ENCODE measurements at regions not wholly inside any gene's neighbourhood (a gene's known extent, or its start where the extent isn't known, plus 50 kb on each side); places are given as distances from the start of the nearest gene placed in this dataset.

DNA sequence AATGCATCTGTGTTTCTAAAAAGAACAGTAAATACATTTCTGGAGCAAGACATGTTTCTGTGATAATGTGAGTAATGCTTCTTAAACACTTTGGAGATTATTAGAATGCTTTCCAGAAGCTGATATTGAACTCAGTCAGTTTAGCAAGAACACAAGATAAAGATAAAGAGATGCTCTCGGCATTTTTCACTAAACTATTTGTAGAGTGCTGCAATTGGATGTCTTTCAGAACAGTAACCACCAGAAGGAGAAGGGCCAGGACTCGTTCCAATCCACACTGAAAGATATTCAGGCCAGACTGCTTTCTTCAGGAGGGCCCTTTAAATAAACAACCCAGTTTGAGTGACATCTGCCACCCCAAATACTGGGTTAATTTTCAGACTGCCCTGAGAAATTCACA is 456.0 kb downstream of the TBC1D4 start:
- intact Hi-C loops (cut with micrococcal nuclease) = no loop called here
- Mint-ChIP-seq H3K4me3 (no peak overlapping the region), H3K27ac (no peak overlapping the region), H3K4me1 (no peaks in the 10 kb centered on the region), H3K27me3 (no peaks in the 10 kb centered on the region), H3K9me3 (peaks cover 3% of the 10 kb centered on the region), H3K36me3 (ENCODE audit: low read depth) (no peaks in the 10 kb centered on the region)
- no peak for DNase-seq

DNA sequence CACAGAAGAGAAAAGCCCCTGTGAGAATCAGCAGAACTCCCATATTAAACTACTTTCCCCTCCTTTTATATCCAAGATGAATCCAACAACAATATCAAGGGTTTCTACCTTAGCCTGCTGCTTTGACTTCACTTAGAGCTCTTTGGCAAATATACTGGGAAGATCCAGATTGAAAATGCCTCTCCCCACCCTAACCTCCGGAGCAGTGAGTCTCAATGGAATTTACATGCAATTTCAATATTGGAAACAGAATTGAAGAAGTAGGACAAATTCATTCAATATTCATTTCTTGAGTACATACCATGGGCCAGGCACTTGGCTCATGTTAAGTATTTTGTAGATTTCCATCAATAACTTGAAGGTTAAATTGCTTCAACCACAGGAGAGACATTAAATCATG is 457.4 kb downstream of the TBC1D4 start:
- no peaks in the 10 kb centered on the region for H3K27me3 Mint-ChIP-seq
- no peaks in the 10 kb centered on the region for H3K36me3 Mint-ChIP-seq (ENCODE audit: low read depth)
- H3K4me3 Mint-ChIP-seq = no peak overlapping the region
- no peak overlapping the region for H3K27ac Mint-ChIP-seq
- peaks cover 3% of the 10 kb centered on the region for H3K9me3 Mint-ChIP-seq
- intact Hi-C loops (cut with micrococcal nuclease) = no loop called here
- H3K4me1 Mint-ChIP-seq = no peaks in the 10 kb centered on the region
- no peak for DNase-seq

DNA sequence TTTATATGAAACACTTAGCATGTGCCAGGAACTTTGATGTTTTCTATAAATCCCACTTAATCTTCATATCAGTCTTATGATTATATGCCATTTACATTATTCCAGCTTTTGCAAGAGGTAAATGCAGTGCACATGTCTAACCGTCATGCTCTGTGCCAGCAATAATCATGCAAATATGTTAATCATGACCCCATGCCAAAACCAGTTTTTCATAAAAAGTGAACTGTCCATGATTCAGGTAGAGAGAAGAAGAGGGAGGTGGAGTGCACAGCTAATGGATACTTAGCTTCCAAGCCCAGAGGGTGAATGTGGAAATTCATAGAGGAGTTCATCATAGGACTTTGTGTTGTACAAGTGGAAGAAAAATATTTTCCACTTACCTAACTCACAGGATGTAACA is 458.4 kb downstream of the TBC1D4 start:
- no peak for DNase-seq
- Mint-ChIP-seq H3K9me3 (peaks cover 3% of the 10 kb centered on the region), H3K36me3 (ENCODE audit: low read depth) (no peaks in the 10 kb centered on the region), H3K4me3 (no peak overlapping the region), H3K27ac (no peak overlapping the region), H3K4me1 (no peaks in the 10 kb centered on the region), H3K27me3 (no peaks in the 10 kb centered on the region)
- intact Hi-C loops (cut with micrococcal nuclease) = no loop called here

DNA sequence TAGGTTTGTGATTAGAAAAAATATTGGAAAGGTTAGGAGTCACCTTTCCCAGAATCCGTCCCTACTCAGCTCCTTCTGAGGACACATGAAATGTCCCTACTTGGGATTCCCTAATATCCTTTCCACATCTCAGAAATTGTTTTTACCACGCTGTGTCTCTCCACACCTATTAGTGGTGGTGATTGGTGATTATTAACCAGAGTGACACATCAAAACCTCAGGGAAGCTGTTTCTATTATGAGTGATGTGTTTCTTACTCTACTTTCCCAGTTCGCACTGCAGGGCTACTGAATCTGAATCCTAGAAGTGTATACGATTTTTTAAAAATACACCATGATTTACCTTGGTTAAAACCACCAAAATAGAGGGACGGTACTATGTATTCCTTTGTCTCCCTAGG is 460.8 kb downstream of the TBC1D4 start:
- Mint-ChIP-seq H3K36me3 (ENCODE audit: low read depth) (no peaks in the 10 kb centered on the region), H3K27me3 (no peaks in the 10 kb centered on the region), H3K4me1 (no peaks in the 10 kb centered on the region), H3K27ac (no peak overlapping the region), H3K4me3 (no peak overlapping the region), H3K9me3 (no peaks in the 10 kb centered on the region)
- DNase-seq = no peak
- intact Hi-C loops (cut with micrococcal nuclease) = no loop called here

DNA sequence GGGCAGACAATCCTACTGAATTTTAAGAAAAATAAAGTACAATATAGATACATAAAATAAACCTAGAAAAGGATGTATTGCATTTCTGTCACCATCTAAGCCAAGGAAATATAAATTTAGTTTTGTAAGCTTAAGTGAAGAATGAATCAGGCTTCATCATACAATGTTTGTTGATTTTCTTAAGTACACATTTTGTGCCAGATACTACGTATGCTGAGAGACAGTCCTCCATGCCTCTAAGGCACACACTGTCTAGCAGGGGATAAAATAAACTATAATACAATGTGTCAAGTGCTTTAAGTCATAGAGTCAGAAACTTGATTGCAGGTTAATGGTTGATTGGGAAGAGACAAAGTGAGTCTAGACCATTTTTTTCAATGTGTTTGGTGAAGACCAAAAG is 465.7 kb downstream of the TBC1D4 start:
- no peak overlapping the region for H3K27ac Mint-ChIP-seq
- no peaks in the 10 kb centered on the region for H3K36me3 Mint-ChIP-seq (ENCODE audit: low read depth)
- H3K9me3 Mint-ChIP-seq = no peaks in the 10 kb centered on the region
- intact Hi-C loops (cut with micrococcal nuclease) = no loop called here
- no peak for DNase-seq
- H3K4me1 Mint-ChIP-seq = no peaks in the 10 kb centered on the region
- no peaks in the 10 kb centered on the region for H3K27me3 Mint-ChIP-seq
- no peak overlapping the region for H3K4me3 Mint-ChIP-seq

DNA sequence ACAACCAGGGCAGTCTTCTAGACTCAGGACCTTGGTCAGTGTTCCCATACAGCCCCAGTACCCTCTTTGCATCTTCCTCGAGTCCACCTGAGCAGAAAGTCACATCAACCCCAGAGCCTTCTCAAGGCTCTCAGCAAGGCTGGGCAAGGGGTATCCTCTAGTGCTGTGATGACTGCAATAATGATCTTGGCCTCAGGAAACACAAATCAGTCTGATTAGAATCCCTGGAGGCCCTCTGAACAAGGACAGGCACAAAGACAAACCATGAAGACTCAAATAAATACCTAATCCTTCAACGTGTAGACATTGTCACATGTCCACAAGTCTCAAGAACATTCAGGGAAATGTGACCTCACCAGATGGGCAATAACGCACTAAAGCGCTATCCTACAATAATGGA is 468.2 kb downstream of the TBC1D4 start:
- Mint-ChIP-seq H3K9me3 (no peaks in the 10 kb centered on the region), H3K27me3 (no peaks in the 10 kb centered on the region), H3K36me3 (ENCODE audit: low read depth) (no peaks in the 10 kb centered on the region), H3K4me3 (no peak overlapping the region), H3K27ac (no peak overlapping the region), H3K4me1 (no peaks in the 10 kb centered on the region)
- no peak for DNase-seq
- intact Hi-C loops (cut with micrococcal nuclease) = no loop called here

DNA sequence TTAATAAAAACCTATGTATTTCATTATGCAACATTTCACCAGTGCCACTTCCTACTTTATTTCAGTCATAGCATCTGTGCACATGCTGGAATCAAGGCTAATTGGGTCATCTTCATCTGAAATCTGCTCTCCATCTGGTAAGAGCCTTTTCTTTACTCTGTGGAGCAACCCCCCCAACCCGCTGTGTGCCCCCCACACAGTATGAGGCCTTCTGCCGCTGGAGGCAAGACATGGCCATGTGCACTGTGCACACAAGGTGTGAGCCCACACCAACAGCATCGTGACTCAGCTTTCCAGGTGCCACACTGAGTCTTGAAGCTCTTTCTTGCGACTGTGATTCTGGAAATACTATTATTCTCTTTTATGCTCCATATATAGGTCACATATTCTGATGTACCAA is 471.0 kb downstream of the TBC1D4 start:
- H3K9me3 Mint-ChIP-seq = no peaks in the 10 kb centered on the region
- no peaks in the 10 kb centered on the region for H3K4me1 Mint-ChIP-seq
- DNase-seq = no peak
- no peak overlapping the region for H3K27ac Mint-ChIP-seq
- H3K27me3 Mint-ChIP-seq = no peaks in the 10 kb centered on the region
- no peaks in the 10 kb centered on the region for H3K36me3 Mint-ChIP-seq (ENCODE audit: low read depth)
- no peak overlapping the region for H3K4me3 Mint-ChIP-seq
- intact Hi-C loops (cut with micrococcal nuclease) = no loop called here

DNA sequence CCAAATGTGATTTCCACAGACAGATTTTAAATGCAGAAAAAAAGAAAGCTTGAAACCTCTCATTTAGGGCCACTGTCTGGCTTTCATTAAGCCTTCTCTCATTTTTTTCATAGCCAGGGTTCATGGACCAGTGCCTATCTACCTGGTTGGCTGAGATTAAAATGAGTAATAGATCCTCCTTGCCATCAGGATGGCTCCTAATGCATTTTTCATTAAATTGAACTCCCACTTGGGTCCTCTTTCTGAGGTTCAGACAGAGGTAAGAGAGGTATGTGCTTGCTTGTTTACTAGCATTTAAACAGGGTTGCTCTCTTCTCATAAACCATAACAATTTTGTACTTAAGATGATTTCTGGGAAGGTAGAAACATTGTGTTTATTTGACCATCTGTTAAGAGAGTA is 473.0 kb downstream of the TBC1D4 start:
- no peak for DNase-seq
- no peak overlapping the region for H3K4me3 Mint-ChIP-seq
- intact Hi-C loops (cut with micrococcal nuclease) = no loop called here
- H3K36me3 Mint-ChIP-seq (ENCODE audit: low read depth) = no peaks in the 10 kb centered on the region
- no peaks in the 10 kb centered on the region for H3K27me3 Mint-ChIP-seq
- H3K27ac Mint-ChIP-seq = no peak overlapping the region
- H3K4me1 Mint-ChIP-seq = no peaks in the 10 kb centered on the region
- no peaks in the 10 kb centered on the region for H3K9me3 Mint-ChIP-seq

DNA sequence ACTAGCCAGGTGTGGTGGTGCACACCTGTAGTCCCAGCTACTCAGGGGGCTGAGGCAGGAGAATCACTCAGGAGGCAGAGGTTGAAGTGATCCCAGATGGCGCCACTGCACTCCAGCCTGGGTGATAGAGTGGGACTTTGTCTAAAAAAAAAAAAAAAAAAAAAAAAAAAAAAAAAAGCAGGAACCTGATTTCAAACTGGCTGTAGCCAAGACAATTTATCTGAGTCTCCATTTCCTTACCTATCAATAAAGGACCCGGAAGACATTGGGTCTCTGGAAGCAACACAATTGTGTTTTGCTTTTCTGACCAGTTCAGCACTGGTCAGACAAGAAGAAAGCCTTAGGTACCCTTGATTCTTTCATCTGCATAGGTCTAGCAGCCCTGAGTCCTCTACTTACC is 491.0 kb downstream of the TBC1D4 start:
- no peak overlapping the region for H3K4me3 Mint-ChIP-seq
- no peaks in the 10 kb centered on the region for H3K9me3 Mint-ChIP-seq
- no peak for DNase-seq
- intact Hi-C loops (cut with micrococcal nuclease) = no loop called here
- H3K27ac Mint-ChIP-seq = no peak overlapping the region
- H3K4me1 Mint-ChIP-seq = no peaks in the 10 kb centered on the region
- H3K36me3 Mint-ChIP-seq (ENCODE audit: low read depth) = no peaks in the 10 kb centered on the region
- no peaks in the 10 kb centered on the region for H3K27me3 Mint-ChIP-seq

DNA sequence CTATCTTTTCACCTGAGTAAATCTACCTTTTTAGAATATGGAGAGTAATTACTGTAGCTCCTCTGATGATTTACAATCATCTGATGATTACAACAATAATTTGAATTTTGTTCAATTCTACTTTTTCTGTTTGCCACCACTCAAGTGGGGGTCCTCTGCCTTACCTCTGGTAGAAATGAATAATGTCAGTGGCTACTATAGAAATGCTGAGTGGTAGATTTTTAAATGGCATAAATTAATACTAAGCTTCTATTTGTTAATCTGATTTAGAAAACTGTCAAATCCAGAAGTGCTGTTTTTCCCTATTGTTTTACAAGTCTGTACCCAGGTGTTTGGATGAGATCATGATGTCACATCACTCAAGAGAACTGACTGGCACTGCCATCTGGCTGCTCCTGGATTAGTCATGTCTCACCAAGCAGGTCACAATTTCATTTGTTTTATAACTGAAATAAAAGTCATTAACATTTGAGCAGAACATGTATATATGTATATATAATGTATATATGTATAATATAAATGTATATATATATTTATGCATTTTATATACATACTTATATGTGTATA is 494.8 kb downstream of the TBC1D4 start:
- Mint-ChIP-seq H3K36me3 (ENCODE audit: low read depth) (no peaks in the 10 kb centered on the region), H3K4me1 (no peaks in the 10 kb centered on the region), H3K9me3 (no peaks in the 10 kb centered on the region), H3K27me3 (no peaks in the 10 kb centered on the region), H3K27ac (no peak overlapping the region), H3K4me3 (no peak overlapping the region)
- no peak for DNase-seq
- intact Hi-C loops (cut with micrococcal nuclease) = no loop called here

DNA sequence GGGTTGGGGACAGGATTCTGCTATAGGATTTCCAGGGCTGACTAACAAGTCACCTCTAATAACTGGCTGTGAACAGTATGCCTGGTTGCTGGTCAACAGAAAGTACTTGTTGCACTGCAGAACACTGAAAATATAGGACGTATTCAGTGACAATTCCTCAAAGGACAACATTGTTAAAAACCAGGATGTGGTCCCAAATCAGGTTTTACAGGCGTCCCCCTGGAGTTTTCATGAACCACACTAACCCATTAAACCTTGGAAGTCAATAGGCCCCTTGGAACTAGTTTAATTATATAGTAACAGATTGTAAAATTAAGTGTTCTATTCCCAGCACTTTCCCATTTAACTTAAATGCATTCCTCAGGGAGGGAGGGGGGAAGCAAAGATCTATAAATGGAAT is 495.4 kb downstream of the TBC1D4 start:
- no peaks in the 10 kb centered on the region for H3K27me3 Mint-ChIP-seq
- no peak for DNase-seq
- H3K4me1 Mint-ChIP-seq = no peaks in the 10 kb centered on the region
- intact Hi-C loops (cut with micrococcal nuclease) = no loop called here
- no peaks in the 10 kb centered on the region for H3K9me3 Mint-ChIP-seq
- H3K27ac Mint-ChIP-seq = no peak overlapping the region
- no peaks in the 10 kb centered on the region for H3K36me3 Mint-ChIP-seq (ENCODE audit: low read depth)
- H3K4me3 Mint-ChIP-seq = no peak overlapping the region

DNA sequence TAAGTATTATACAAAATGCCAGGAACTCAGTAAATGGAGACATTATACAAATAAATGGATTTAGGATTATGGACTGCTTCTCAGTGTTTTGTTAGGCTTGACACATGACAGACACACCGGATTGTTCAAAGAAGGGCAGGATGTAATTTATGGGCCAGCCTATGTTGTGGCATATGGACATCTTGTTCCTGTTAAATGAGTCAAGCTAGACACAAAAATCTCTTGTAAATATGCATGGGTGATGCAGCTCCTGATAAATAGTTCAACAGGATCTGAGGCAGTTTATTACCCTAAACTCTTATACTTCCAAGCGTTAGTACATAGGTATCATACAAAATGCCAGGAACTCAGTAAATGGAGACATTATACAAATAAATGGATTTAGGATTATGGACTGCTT is 502.3 kb downstream of the TBC1D4 start:
- H3K4me3 Mint-ChIP-seq = no peak overlapping the region
- DNase-seq = no peak
- no peaks in the 10 kb centered on the region for H3K36me3 Mint-ChIP-seq (ENCODE audit: low read depth)
- H3K4me1 Mint-ChIP-seq = no peaks in the 10 kb centered on the region
- no peaks in the 10 kb centered on the region for H3K9me3 Mint-ChIP-seq
- H3K27me3 Mint-ChIP-seq = no peaks in the 10 kb centered on the region
- intact Hi-C loops (cut with micrococcal nuclease) = no loop called here
- H3K27ac Mint-ChIP-seq = no peak overlapping the region

DNA sequence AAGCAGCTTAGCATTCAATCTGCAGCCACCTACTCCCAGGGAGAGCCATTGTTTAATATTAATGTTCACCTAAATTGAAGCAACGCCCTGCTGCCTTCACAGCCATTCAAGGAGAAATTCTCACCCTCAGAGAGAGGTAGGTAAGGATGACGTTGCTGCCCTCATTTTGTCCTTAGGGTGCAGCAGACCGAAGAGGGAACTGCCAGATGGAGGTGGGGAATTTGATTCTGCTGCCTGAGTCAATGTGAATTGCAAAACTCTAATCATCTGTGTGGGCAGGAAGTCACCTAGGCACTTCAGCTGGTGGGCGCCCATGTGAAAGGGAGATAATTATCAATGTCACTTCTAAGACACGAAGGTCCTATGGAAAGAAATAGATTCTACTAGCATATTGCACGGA is 503.4 kb downstream of the TBC1D4 start:
- intact Hi-C loops (cut with micrococcal nuclease) = no loop called here
- no peak overlapping the region for H3K4me3 Mint-ChIP-seq
- H3K27ac Mint-ChIP-seq = no peak overlapping the region
- H3K4me1 Mint-ChIP-seq = no peaks in the 10 kb centered on the region
- DNase-seq = no peak
- no peaks in the 10 kb centered on the region for H3K36me3 Mint-ChIP-seq (ENCODE audit: low read depth)
- H3K9me3 Mint-ChIP-seq = no peaks in the 10 kb centered on the region
- no peaks in the 10 kb centered on the region for H3K27me3 Mint-ChIP-seq

DNA sequence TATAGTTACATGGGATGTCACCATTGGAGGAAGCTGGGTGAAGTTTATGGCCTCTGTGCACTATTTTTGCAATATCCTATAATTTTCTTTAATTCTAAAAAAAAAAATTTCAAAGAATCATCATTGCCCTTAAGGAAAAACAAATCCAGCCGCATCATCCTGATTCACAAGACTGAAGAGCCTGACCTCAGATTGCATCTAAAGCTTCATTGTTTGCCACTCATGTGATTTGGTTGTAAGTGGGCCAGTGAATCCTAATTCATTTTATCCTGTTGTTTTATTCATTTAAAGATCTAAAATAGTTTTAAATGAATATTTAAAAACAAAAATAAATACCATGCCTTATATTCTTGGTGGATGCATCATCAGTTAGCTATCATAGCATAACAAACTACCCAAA is 504.5 kb downstream of the TBC1D4 start:
- Mint-ChIP-seq H3K9me3 (no peaks in the 10 kb centered on the region), H3K4me1 (no peaks in the 10 kb centered on the region), H3K36me3 (ENCODE audit: low read depth) (no peaks in the 10 kb centered on the region), H3K4me3 (no peak overlapping the region), H3K27ac (no peak overlapping the region), H3K27me3 (no peaks in the 10 kb centered on the region)
- intact Hi-C loops (cut with micrococcal nuclease) = no loop called here
- no peak for DNase-seq

DNA sequence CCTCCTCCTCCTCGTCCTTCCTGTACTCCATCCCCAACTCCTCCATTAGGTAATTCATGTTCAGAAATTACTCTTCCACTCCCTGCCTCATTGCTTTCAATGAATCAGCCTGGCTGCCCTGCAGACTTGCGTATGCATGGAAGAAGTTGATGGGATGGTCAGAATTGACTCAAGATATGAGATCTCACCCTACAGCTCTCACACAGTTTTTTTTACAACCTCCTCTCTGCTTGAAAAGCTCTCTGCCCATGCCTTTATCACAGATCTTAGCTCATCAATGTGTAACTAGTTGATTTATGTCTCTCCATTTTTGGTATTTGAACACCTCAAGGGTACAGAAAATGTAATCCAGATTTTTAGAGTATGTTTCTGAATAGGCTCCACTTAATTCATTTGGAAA is 506.9 kb downstream of the TBC1D4 start:
- no peak for DNase-seq
- H3K9me3 Mint-ChIP-seq = no peaks in the 10 kb centered on the region
- H3K36me3 Mint-ChIP-seq (ENCODE audit: low read depth) = no peaks in the 10 kb centered on the region
- H3K27ac Mint-ChIP-seq = no peak overlapping the region
- intact Hi-C loops (cut with micrococcal nuclease) = no loop called here
- no peaks in the 10 kb centered on the region for H3K4me1 Mint-ChIP-seq
- H3K27me3 Mint-ChIP-seq = no peaks in the 10 kb centered on the region
- no peak overlapping the region for H3K4me3 Mint-ChIP-seq

All from activated CD4-positive, alpha-beta T cell treated with anti-CD3 and anti-CD28 coated beads, Interleukin-2, amount 10 ng/mL, durations not matched to agents 24 days and 14 days (primary cell).